GM23338 (cell line): ENCODE measurements at regions not wholly inside any gene's neighbourhood (a gene's known extent, or its start where the extent isn't known, plus 50 kb on each side); places are given as distances from the start of the nearest gene placed in this dataset.

Source experiments
- CREB1 ChIP-seq: fragments of 250-450 bp; sonication (Bioruptor Pico); IDR thresholded peaks from 2 replicates; pipeline ENCODE4 v1.5.0; 2020; ENCODE audit warnings: low read depth, mild to moderate bottlenecking, moderate library complexity
- EZH2 ChIP-seq: fragments of 200-600 bp; sonication (generic); IDR thresholded peaks from one replicate; pipeline ENCODE4 v1.8.0; 2017; ENCODE audit warnings: antibody characterized with exemption, mild to moderate bottlenecking, low read depth; ENCODE audit not compliant: unreplicated experiment
- EZH2phosphoT487 ChIP-seq: fragments of 200-600 bp; sonication (generic); IDR thresholded peaks from one replicate; pipeline ENCODE4 v1.8.1; 2018; ENCODE audit warnings: antibody characterized with exemption; ENCODE audit not compliant: unreplicated experiment
- JUNB ChIP-seq: IDR thresholded peaks from one replicate; pipeline ENCODE4 v1.6.1; 2016; ENCODE audit warnings: antibody characterized with exemption; ENCODE audit not compliant: unreplicated experiment
- NANOG ChIP-seq: IDR thresholded peaks from 2 replicates; pipeline ENCODE4 v1.6.1; 2016; ENCODE audit warnings: antibody characterized with exemption, borderline replicate concordance
- POLR2AphosphoS5 ChIP-seq: IDR thresholded peaks from 2 replicates; pipeline ENCODE4 v1.6.1; 2016; ENCODE audit warnings: antibody characterized with exemption, low read depth
- STAT1 ChIP-seq: IDR thresholded peaks from one replicate; pipeline ENCODE4 v1.6.1; 2016; ENCODE audit warnings: antibody characterized with exemption; ENCODE audit not compliant: unreplicated experiment
- ZNF114 ChIP-seq: fragments of 250-450 bp; sonication (Bioruptor Pico); IDR thresholded peaks from 2 replicates; pipeline ENCODE4 v1.5.0; 2020; ENCODE audit warnings: mild to moderate bottlenecking, moderate library complexity
- ZNF331 ChIP-seq: fragments of 250-450 bp; sonication (Bioruptor Pico); IDR thresholded peaks from 2 replicates; pipeline ENCODE4 v1.5.0; 2020; ENCODE audit warnings: low read depth, mild to moderate bottlenecking, moderate library complexity
- ZNF462 ChIP-seq: fragments of 250-450 bp; sonication (Bioruptor Pico); IDR thresholded peaks from 2 replicates; pipeline ENCODE4 v1.5.0; 2020; ENCODE audit warnings: mild to moderate bottlenecking, moderate library complexity
- TF ChIP-seq, protein P1 (sequence below): IDR thresholded peaks from one replicate; pipeline ENCODE4 v1.6.1; 2018; ENCODE audit warnings: antibody characterized with exemption; ENCODE audit not compliant: unreplicated experiment
- TF ChIP-seq, protein P2 (sequence below), 2 experiments: fragments of 200-600 bp in 1 of 2; sonication (generic) in 1 of 2; conservative IDR thresholded peaks; 2 replicates each; pipeline versions ENCODE4 v1.5.1 to v1.6.1; 2016 to 2017; ENCODE audit warnings: antibody characterized with exemption in 2 of 2, low read depth in 2 of 2, mild to moderate bottlenecking in 2 of 2, moderate library complexity in 1 of 2
- TF ChIP-seq, protein P3 (sequence below): IDR thresholded peaks from 2 replicates; pipeline ENCODE4 v1.6.1; 2016; ENCODE audit warnings: antibody characterized with exemption

- TF ChIP-seq ZNF114 (CRISPR knock-in tag) (no peak), EZH2 (no peak), POLR2AphosphoS5 (no peak), EZH2phosphoT487 (no peak), CREB1 (CRISPR knock-in tag) (no peak), NANOG (no peak), STAT1 (no peak), JUNB (no peak), ZNF331 (CRISPR knock-in tag) (no peak), ZNF462 (no peak)
- TF ChIP-seq, protein P1, sequence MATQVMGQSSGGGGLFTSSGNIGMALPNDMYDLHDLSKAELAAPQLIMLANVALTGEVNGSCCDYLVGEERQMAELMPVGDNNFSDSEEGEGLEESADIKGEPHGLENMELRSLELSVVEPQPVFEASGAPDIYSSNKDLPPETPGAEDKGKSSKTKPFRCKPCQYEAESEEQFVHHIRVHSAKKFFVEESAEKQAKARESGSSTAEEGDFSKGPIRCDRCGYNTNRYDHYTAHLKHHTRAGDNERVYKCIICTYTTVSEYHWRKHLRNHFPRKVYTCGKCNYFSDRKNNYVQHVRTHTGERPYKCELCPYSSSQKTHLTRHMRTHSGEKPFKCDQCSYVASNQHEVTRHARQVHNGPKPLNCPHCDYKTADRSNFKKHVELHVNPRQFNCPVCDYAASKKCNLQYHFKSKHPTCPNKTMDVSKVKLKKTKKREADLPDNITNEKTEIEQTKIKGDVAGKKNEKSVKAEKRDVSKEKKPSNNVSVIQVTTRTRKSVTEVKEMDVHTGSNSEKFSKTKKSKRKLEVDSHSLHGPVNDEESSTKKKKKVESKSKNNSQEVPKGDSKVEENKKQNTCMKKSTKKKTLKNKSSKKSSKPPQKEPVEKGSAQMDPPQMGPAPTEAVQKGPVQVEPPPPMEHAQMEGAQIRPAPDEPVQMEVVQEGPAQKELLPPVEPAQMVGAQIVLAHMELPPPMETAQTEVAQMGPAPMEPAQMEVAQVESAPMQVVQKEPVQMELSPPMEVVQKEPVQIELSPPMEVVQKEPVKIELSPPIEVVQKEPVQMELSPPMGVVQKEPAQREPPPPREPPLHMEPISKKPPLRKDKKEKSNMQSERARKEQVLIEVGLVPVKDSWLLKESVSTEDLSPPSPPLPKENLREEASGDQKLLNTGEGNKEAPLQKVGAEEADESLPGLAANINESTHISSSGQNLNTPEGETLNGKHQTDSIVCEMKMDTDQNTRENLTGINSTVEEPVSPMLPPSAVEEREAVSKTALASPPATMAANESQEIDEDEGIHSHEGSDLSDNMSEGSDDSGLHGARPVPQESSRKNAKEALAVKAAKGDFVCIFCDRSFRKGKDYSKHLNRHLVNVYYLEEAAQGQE, result no peak
- TF ChIP-seq, protein P2, sequence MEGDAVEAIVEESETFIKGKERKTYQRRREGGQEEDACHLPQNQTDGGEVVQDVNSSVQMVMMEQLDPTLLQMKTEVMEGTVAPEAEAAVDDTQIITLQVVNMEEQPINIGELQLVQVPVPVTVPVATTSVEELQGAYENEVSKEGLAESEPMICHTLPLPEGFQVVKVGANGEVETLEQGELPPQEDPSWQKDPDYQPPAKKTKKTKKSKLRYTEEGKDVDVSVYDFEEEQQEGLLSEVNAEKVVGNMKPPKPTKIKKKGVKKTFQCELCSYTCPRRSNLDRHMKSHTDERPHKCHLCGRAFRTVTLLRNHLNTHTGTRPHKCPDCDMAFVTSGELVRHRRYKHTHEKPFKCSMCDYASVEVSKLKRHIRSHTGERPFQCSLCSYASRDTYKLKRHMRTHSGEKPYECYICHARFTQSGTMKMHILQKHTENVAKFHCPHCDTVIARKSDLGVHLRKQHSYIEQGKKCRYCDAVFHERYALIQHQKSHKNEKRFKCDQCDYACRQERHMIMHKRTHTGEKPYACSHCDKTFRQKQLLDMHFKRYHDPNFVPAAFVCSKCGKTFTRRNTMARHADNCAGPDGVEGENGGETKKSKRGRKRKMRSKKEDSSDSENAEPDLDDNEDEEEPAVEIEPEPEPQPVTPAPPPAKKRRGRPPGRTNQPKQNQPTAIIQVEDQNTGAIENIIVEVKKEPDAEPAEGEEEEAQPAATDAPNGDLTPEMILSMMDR (conservative IDR thresholded peaks at IDR 0.05; ENCODE audit: low read depth in 2 of 2), result no peak
- TF ChIP-seq, protein P3, sequence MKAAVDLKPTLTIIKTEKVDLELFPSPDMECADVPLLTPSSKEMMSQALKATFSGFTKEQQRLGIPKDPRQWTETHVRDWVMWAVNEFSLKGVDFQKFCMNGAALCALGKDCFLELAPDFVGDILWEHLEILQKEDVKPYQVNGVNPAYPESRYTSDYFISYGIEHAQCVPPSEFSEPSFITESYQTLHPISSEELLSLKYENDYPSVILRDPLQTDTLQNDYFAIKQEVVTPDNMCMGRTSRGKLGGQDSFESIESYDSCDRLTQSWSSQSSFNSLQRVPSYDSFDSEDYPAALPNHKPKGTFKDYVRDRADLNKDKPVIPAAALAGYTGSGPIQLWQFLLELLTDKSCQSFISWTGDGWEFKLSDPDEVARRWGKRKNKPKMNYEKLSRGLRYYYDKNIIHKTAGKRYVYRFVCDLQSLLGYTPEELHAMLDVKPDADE, result no peak
Measured at GRCh38 chr13:99105160-99105559, 95.5 kb upstream of the UBAC2 start.
